ENCODE measurements at regions not wholly inside any gene's neighbourhood (a gene's known extent, or its start where the extent isn't known, plus 50 kb on each side); places are given as distances from the start of the nearest gene placed in this dataset.

- Histone ChIP-seq H3K4me2 (ENCODE audit: low read length) (no peak overlapping the region), H3K27ac (ENCODE audit: low read depth, low read length) (no peak overlapping the region), H3K4me1 (ENCODE audit: control insufficient read depth, low read length) (no peaks in the 10 kb centered on the region), H3K27me3 (ENCODE audit: control insufficient read depth, low read length) (no peaks in the 10 kb centered on the region), H4K20me1 (ENCODE audit: control insufficient read depth, insufficient read depth, low read depth, low read length) (no peaks in the 10 kb centered on the region), H3F3A (ENCODE audit: control insufficient read depth, insufficient read depth) (no peaks in the 10 kb centered on the region), H3K4me3 (ENCODE audit: low read length) (no peak overlapping the region), H3K9me3 (ENCODE audit: control insufficient read depth, insufficient read depth, low read length) (no peaks in the 10 kb centered on the region), H3K9me2 (replicated peaks; ENCODE audit: control insufficient read depth, low read length) (no peaks in the 10 kb centered on the region), H3K79me2 (ENCODE audit: control insufficient read depth, low read length) (no peaks in the 10 kb centered on the region), H3K36me3 (ENCODE audit: control insufficient read depth, low read length) (no peaks in the 10 kb centered on the region)
- TF ChIP-seq CTCF (IDR thresholded peaks at IDR 0.05; ENCODE audit: low read depth, low read length, poor library complexity, severe bottlenecking) (no peak), EZH2phosphoT487 (IDR thresholded peaks at IDR 0.05; ENCODE audit: borderline replicate concordance, low read length) (no peak)
These were observed 261.5 kb upstream of the TARS1 start for GRCh38 chr5:33179301-33179700.

- TF ChIP-seq CTCF (IDR thresholded peaks at IDR 0.05; ENCODE audit: low read depth, low read length, poor library complexity, severe bottlenecking) = no peak
- no peak for TF ChIP-seq EZH2phosphoT487 (IDR thresholded peaks at IDR 0.05; ENCODE audit: borderline replicate concordance, low read length)
These were observed 259.9 kb upstream of the TARS1 start for GRCh38 chr5:33180900-33181299.

GRCh38 chr5:33182986-33183385 is 257.8 kb upstream of the TARS1 start:
- Histone ChIP-seq H3K9me2 (replicated peaks; ENCODE audit: control insufficient read depth, low read length) (no peaks in the 10 kb centered on the region), H3K27me3 (ENCODE audit: control insufficient read depth, low read length) (no peaks in the 10 kb centered on the region), H3K79me2 (ENCODE audit: control insufficient read depth, low read length) (no peaks in the 10 kb centered on the region), H3K36me3 (ENCODE audit: control insufficient read depth, low read length) (no peaks in the 10 kb centered on the region), H3K4me2 (ENCODE audit: low read length) (no peak overlapping the region), H3K27ac (ENCODE audit: low read depth, low read length) (no peak overlapping the region), H3F3A (ENCODE audit: control insufficient read depth, insufficient read depth) (no peaks in the 10 kb centered on the region), H3K4me3 (ENCODE audit: low read length) (no peak overlapping the region), H3K4me1 (ENCODE audit: control insufficient read depth, low read length) (no peaks in the 10 kb centered on the region), H3K9me3 (ENCODE audit: control insufficient read depth, insufficient read depth, low read length) (no peaks in the 10 kb centered on the region), H4K20me1 (ENCODE audit: control insufficient read depth, insufficient read depth, low read depth, low read length) (no peaks in the 10 kb centered on the region)
- TF ChIP-seq EZH2phosphoT487 (IDR thresholded peaks at IDR 0.05; ENCODE audit: borderline replicate concordance, low read length) = no peak
- TF ChIP-seq CTCF (IDR thresholded peaks at IDR 0.05; ENCODE audit: low read depth, low read length, poor library complexity, severe bottlenecking) = no peak

More at GRCh38 chr5:33180900-33181299, 259.9 kb upstream of the TARS1 start:
- no peak overlapping the region for H3K4me2 ChIP-seq (ENCODE audit: low read length)
- H3K4me3 ChIP-seq (ENCODE audit: low read length) = no peak overlapping the region
- no peaks in the 10 kb centered on the region for H3F3A ChIP-seq (ENCODE audit: control insufficient read depth, insufficient read depth)
- H3K79me2 ChIP-seq (ENCODE audit: control insufficient read depth, low read length) = no peaks in the 10 kb centered on the region
- H3K4me1 ChIP-seq (ENCODE audit: control insufficient read depth, low read length) = no peaks in the 10 kb centered on the region
- H3K9me3 ChIP-seq (ENCODE audit: control insufficient read depth, insufficient read depth, low read length) = no peaks in the 10 kb centered on the region
- H3K27me3 ChIP-seq (ENCODE audit: control insufficient read depth, low read length) = no peaks in the 10 kb centered on the region
- no peak overlapping the region for H3K27ac ChIP-seq (ENCODE audit: low read depth, low read length)
- H4K20me1 ChIP-seq (ENCODE audit: control insufficient read depth, insufficient read depth, low read depth, low read length) = no peaks in the 10 kb centered on the region
- H3K36me3 ChIP-seq (ENCODE audit: control insufficient read depth, low read length) = no peaks in the 10 kb centered on the region
- no peaks in the 10 kb centered on the region for H3K9me2 ChIP-seq (replicated peaks; ENCODE audit: control insufficient read depth, low read length)

- Histone ChIP-seq H3K9me3 (ENCODE audit: control insufficient read depth, insufficient read depth, low read length) (no peaks in the 10 kb centered on the region), H3K4me2 (ENCODE audit: low read length) (no peak overlapping the region), H3K4me3 (ENCODE audit: low read length) (no peak overlapping the region), H3K27me3 (ENCODE audit: control insufficient read depth, low read length) (no peaks in the 10 kb centered on the region), H3K9me2 (replicated peaks; ENCODE audit: control insufficient read depth, low read length) (no peaks in the 10 kb centered on the region), H3F3A (ENCODE audit: control insufficient read depth, insufficient read depth) (no peaks in the 10 kb centered on the region), H3K36me3 (ENCODE audit: control insufficient read depth, low read length) (no peaks in the 10 kb centered on the region), H3K79me2 (ENCODE audit: control insufficient read depth, low read length) (no peaks in the 10 kb centered on the region), H4K20me1 (ENCODE audit: control insufficient read depth, insufficient read depth, low read depth, low read length) (no peaks in the 10 kb centered on the region), H3K27ac (ENCODE audit: low read depth, low read length) (no peak overlapping the region), H3K4me1 (ENCODE audit: control insufficient read depth, low read length) (no peaks in the 10 kb centered on the region)
- TF ChIP-seq EZH2phosphoT487 (IDR thresholded peaks at IDR 0.05; ENCODE audit: borderline replicate concordance, low read length) (no peak), CTCF (IDR thresholded peaks at IDR 0.05; ENCODE audit: low read depth, low read length, poor library complexity, severe bottlenecking) (no peak)
These were observed 256.4 kb upstream of the TARS1 start for GRCh38 chr5:33184367-33184766.

Data from DOHH2 (cell line).